ENCODE measurements at regions not wholly inside any gene's neighbourhood (a gene's known extent, or its start where the extent isn't known, plus 50 kb on each side); places are given as distances from the start of the nearest gene placed in this dataset.

DNA sequence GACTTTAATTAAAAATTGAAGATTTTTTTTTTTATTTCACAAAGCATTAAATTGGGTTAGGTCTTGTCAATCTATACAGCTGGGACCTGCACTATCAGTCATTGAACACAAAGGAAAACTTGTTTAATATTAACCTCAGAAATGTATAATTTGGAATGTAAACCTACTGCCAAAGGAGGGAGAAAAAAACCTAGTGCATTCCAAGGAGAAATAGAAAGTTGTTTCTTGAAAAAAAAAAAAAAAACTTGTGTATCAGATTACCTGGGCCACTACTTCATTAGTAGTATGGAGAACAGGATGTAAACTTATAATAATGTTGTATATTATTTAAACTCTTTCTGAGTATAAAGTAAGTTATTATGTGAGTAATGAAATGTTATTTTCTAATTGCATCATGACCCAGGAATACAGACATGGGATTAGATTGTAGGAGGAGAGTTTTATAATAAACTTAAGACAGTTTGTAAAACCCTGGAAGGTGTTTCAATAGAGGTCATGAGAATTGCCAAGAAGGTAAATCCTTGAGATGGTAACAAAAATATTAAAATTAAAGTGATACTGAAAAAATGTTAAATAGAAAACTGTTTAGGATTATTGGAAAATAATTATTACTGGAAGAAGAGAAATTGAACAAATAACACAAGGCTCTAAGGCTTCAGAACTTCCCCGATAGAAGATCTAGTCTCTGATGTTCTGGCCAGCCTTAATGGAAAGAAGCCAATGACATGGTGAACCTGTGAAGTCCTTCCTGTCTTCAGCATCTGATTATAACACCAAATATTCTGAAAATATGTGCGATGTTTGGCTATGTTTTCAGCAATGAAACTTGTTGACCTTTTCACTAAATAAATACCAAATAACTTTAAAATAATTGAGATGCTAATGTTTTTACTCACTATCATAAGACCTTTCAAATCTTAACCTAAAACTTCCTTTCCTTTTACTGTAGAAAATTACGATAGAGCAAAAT, 412.8 kb upstream of the LYPLAL1 start:
- in situ Hi-C loops (cut with HindIII; ENCODE audit: low pct_ligation_motif_present, low sequenced_read_pairs): no loop called here
- Histone ChIP-seq H3K36me3 (replicated peaks) (no peaks in the 10 kb centered on the region), H3K27me3 (replicated peaks) (no peaks in the 10 kb centered on the region), H3K4me3 (ENCODE audit: low read depth, low read length) (no peak overlapping the region), H3K27ac (no peak overlapping the region)
- TF ChIP-seq, protein P1, sequence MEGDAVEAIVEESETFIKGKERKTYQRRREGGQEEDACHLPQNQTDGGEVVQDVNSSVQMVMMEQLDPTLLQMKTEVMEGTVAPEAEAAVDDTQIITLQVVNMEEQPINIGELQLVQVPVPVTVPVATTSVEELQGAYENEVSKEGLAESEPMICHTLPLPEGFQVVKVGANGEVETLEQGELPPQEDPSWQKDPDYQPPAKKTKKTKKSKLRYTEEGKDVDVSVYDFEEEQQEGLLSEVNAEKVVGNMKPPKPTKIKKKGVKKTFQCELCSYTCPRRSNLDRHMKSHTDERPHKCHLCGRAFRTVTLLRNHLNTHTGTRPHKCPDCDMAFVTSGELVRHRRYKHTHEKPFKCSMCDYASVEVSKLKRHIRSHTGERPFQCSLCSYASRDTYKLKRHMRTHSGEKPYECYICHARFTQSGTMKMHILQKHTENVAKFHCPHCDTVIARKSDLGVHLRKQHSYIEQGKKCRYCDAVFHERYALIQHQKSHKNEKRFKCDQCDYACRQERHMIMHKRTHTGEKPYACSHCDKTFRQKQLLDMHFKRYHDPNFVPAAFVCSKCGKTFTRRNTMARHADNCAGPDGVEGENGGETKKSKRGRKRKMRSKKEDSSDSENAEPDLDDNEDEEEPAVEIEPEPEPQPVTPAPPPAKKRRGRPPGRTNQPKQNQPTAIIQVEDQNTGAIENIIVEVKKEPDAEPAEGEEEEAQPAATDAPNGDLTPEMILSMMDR (IDR thresholded peaks at IDR 0.05; ENCODE audit: low read depth, low read length, missing control alignments): no peak
- no peak for DNase-seq

DNA sequence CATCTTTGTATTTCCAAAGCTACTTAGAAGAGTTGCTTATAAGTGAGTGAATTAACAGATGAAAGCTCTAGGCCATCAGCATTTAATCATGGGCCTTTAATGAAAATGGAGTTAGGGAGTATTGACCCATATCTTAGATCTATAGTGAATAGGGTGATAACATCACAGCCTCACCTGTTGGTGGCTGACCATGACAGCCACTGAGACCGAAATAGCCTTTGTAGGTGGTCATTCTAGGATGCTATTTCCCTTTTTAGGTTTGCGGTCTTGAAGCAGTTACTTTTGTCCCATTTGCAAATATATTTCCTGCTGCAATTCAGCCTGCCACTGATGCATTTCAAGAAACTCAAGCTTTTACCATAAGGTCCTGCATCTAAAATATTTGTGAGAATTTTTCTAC, 410.1 kb upstream of the LYPLAL1 start:
- Histone ChIP-seq H3K27ac (no peak overlapping the region), H3K4me3 (ENCODE audit: low read depth, low read length) (no peak overlapping the region), H3K36me3 (replicated peaks) (no peaks in the 10 kb centered on the region), H3K27me3 (replicated peaks) (no peaks in the 10 kb centered on the region)
- in situ Hi-C loops (cut with HindIII; ENCODE audit: low pct_ligation_motif_present, low sequenced_read_pairs): no loop called here
- TF ChIP-seq, protein P1 (IDR thresholded peaks at IDR 0.05; ENCODE audit: low read depth, low read length, missing control alignments): no peak
- DNase-seq: no peak

DNA sequence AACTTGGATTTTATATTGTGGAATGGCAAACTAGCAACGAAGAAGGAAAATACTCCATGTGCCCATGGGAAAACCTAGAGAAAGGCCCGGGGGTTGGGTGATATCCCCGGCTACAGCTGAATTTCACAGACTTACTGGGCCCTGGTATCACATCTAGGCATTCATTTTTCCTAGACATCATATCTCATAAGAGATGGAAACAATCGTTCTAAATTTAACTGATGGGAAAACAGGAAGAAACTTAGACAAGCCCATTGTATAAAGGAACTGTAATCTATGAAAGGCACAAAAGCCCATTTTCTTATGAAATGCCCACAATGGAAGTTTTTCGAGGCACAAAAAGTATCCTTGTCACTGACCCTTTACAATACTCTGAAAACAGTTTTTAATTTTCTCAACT, 407.9 kb upstream of the LYPLAL1 start:
- H3K4me3 ChIP-seq (ENCODE audit: low read depth, low read length): no peak overlapping the region
- TF ChIP-seq, protein P1 (IDR thresholded peaks at IDR 0.05; ENCODE audit: low read depth, low read length, missing control alignments): no peak
- no peak for DNase-seq
- H3K36me3 ChIP-seq (replicated peaks): no peaks in the 10 kb centered on the region
- no peaks in the 10 kb centered on the region for H3K27me3 ChIP-seq (replicated peaks)
- in situ Hi-C loops (cut with HindIII; ENCODE audit: low pct_ligation_motif_present, low sequenced_read_pairs): no loop called here
- H3K27ac ChIP-seq: no peak overlapping the region

DNA sequence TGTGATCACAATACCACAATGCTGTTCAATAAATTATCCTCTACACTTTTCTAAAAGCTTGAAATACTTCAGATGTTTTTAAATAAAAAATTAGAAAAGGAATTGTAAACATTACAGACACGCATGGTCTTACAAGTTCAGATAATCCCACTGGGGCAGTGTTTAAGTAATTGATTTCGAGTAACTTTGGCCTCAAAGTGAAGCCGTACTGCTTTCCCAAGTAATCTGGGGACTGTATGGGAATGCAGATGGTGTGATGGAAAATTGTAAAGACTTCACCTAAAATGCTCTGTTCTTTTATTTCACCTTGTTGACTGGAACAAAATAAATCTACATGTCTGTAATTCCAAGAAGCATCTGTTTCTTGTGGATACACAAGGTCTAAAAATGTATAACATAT, 401.7 kb upstream of the LYPLAL1 start:
- no peak overlapping the region for H3K27ac ChIP-seq
- in situ Hi-C loops (cut with HindIII; ENCODE audit: low pct_ligation_motif_present, low sequenced_read_pairs): no loop called here
- no peaks in the 10 kb centered on the region for H3K36me3 ChIP-seq (replicated peaks)
- no peaks in the 10 kb centered on the region for H3K27me3 ChIP-seq (replicated peaks)
- H3K4me3 ChIP-seq (ENCODE audit: low read depth, low read length): no peak overlapping the region
- TF ChIP-seq, protein P1 (IDR thresholded peaks at IDR 0.05; ENCODE audit: low read depth, low read length, missing control alignments): no peak
- no peak for DNase-seq

DNA sequence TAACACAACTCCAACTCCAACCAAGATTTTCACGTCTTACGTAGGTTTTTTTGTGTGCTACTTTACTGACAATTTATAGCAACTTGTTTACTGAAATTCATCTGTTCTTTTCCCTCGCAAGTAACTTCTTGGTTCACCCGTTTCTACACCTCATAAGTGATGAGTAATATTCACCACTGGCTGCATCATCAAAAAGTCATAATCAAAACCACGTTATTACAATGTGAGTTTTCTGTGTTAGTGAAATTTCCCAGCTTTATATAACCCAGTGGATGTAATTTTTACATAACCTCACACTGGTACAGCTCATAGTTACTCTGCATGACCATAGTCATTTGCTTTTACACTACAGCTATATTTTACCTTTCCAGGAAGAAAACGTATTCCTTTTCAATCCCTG, 401.1 kb upstream of the LYPLAL1 start:
- in situ Hi-C loops (cut with HindIII; ENCODE audit: low pct_ligation_motif_present, low sequenced_read_pairs): no loop called here
- no peak overlapping the region for H3K4me3 ChIP-seq (ENCODE audit: low read depth, low read length)
- TF ChIP-seq, protein P1 (IDR thresholded peaks at IDR 0.05; ENCODE audit: low read depth, low read length, missing control alignments): no peak
- no peaks in the 10 kb centered on the region for H3K36me3 ChIP-seq (replicated peaks)
- peak; percentile 20 for DNase-seq
- H3K27ac ChIP-seq: no peak overlapping the region
- H3K27me3 ChIP-seq (replicated peaks): no peaks in the 10 kb centered on the region
